Ovary (tissue), 7 donors: ENCODE measurements at regions not wholly inside any gene's neighbourhood (a gene's known extent, or its start where the extent isn't known, plus 50 kb on each side); places are given as distances from the start of the nearest gene placed in this dataset.

Experiments used
- DNase-seq, 5 donors: peaks; one replicate each; pipeline ENCODE4 v3.0.0-alpha.2; 2019 to 2020
- H3K27ac ChIP-seq, 2 donors: fragments of 200-600 bp; one replicate each; pipeline versions ENCODE4 v1.5.1 to v1.8.0; 2019 to 2022
- H3K27me3 ChIP-seq: fragments of 200-600 bp; one replicate; pipeline ENCODE4 v1.8.0; 2022
- H3K36me3 ChIP-seq: fragments of 200-600 bp; sonication (generic); one replicate; pipeline ENCODE4 v1.5.1; 2019
- H3K4me1 ChIP-seq: one replicate; pipeline ENCODE4 v1.8.1; 2013; ENCODE audit warnings: mild to moderate bottlenecking, moderate library complexity; ENCODE audit not compliant: insufficient read depth
- H3K4me3 ChIP-seq: fragments of 200-600 bp; sonication (generic); one replicate; pipeline ENCODE4 v1.5.1; 2017
- H3K9me3 ChIP-seq, 2 donors: fragments of 200-600 bp in 1 of 2; sonication (generic) in 1 of 2; one replicate each; pipeline versions ENCODE4 v1.5.1 to v1.8.1; 2013 to 2019; ENCODE audit warnings: mild to moderate bottlenecking in 1 of 2, moderate library complexity in 1 of 2
- CTCF ChIP-seq, 3 donors: fragments of 450-650 bp in 2 of 3; fragments of 200-600 bp in 1 of 3; IDR thresholded peaks; one replicate each; pipeline versions ENCODE4 v1.5.1 to v1.8.0; 2016 to 2022; ENCODE audit warnings: antibody characterized with exemption in 3 of 3, mild to moderate bottlenecking in 1 of 3
- EP300 ChIP-seq: sonication (generic); formaldehyde crosslinking; IDR thresholded peaks from one replicate; pipeline ENCODE4 v1.6.1; 2017; ENCODE audit warnings: antibody characterized with exemption
- POLR2A ChIP-seq: fragments of 450-650 bp; IDR thresholded peaks from one replicate; pipeline ENCODE4 v1.6.1; 2017; ENCODE audit warnings: antibody characterized with exemption, mild to moderate bottlenecking, moderate library complexity
- WGBS, 3 donors: extraction: QIAGEN DNeasy Blood & Tissue Kit in 1 of 3; methylation state at CpG; one replicate each; pipeline versions ENCODE4 v1.1.5 to v1.1.7; 2013 to 2017; 5-methylcytosine and 5-hydroxymethylcytosine counted together
- intact Hi-C, 4 donors: fragments of 100-400 bp; cut with DNase I; formaldehyde crosslinking; loops; one replicate each; pipeline versions ENCODE4 v1.11.0 to v1.15.1; 2022 to 2023
- donor health status: DM: no; HTN: no; CAD: no; lungs with moderate emphysema.
- donor health status: DM: no; HTN: no; CAD: no.
- donor health status: Bipolar disorder and iron deficiency.
- donor health status: DM: no; HTN: no; CAD: no.
- donor health status: DM: yes; HTN: yes; CAD: no.

DNA sequence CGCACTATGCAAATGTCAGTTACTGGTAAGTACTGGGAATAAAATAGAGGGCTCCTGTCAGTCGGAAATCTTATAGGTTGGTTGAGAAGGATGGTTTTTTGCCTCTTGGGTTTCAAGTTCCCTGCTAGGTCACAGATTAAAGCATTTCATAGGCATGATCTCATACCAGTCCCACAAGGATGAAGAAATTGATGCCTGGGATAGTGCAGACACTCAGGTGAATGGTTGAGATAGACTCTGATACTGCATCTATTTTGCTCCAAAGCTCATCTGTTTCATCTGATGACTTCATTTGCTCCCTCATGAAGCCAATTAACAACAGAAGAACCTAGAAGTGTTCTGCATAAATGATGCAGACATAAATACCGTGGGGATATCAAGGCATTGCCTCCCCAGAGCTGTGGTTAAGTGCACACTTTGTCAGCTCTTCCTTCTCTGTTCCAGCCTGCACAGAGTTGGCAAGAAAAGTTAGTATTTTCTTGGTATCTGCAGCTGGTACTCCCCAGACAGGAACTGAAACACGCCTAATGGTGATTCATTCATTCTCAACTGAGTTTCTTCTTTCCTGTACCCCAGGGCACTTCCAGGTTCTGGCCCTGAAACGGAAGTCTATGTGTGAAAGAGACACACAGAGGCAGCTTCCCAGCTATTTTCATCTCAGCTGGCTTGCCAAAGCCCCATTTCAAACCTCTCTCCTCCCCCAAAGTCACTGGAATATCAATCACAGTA, 418.3 kb upstream of the SALL1 start:
- WGBS, 3 donors: 73 to 81% (median 74%) methylated on average over 5 of the region's 5 CpGs
- Histone ChIP-seq H3K27ac (no peak overlapping the region), H3K9me3 (no peaks in the 10 kb centered on the region), H3K4me3 (no peak overlapping the region), H3K4me1 (no peaks in the 10 kb centered on the region), H3K36me3 (no peaks in the 10 kb centered on the region), H3K27me3 (no peaks in the 10 kb centered on the region)
- TF ChIP-seq CTCF (IDR thresholded peaks at IDR 0.05): no peak
- no peak for TF ChIP-seq POLR2A
- no peak for TF ChIP-seq EP300
- DNase-seq: no peak
- intact Hi-C loops: no loop called here

GRCh38 chr16:51567911-51568310, 416.8 kb upstream of the SALL1 start:
- WGBS, 3 donors: 22 to 31% (median 30%) methylated on average over 3 of the region's 3 CpGs

GRCh38 chr16:51565184-51565583, 414.1 kb upstream of the SALL1 start:
- no peaks in the 10 kb centered on the region for H3K4me1 ChIP-seq
- no peaks in the 10 kb centered on the region for H3K9me3 ChIP-seq
- intact Hi-C loops: no loop called here
- no peaks in the 10 kb centered on the region for H3K27me3 ChIP-seq
- DNase-seq: no peak
- H3K4me3 ChIP-seq: no peak overlapping the region
- no peaks in the 10 kb centered on the region for H3K36me3 ChIP-seq
- no peak overlapping the region for H3K27ac ChIP-seq
- no peak for TF ChIP-seq EP300
- TF ChIP-seq CTCF (IDR thresholded peaks at IDR 0.05): no peak
- TF ChIP-seq POLR2A: no peak
- 82 to 88% (median 86%) methylated on average over 4 of the region's 4 CpGs for WGBS, 3 donors

More at GRCh38 chr16:51567911-51568310, 416.8 kb upstream of the SALL1 start:
- TF ChIP-seq POLR2A (no peak), EP300 (no peak), CTCF (IDR thresholded peaks at IDR 0.05) (no peak)
- H3K4me3 ChIP-seq: no peak overlapping the region
- no peaks in the 10 kb centered on the region for H3K9me3 ChIP-seq
- no peaks in the 10 kb centered on the region for H3K4me1 ChIP-seq
- intact Hi-C loops: no loop called here
- H3K27ac ChIP-seq: no peak overlapping the region
- H3K36me3 ChIP-seq: no peaks in the 10 kb centered on the region
- no peaks in the 10 kb centered on the region for H3K27me3 ChIP-seq
- no peak for DNase-seq

- intact Hi-C loops: no loop called here
- H3K9me3 ChIP-seq: no peaks in the 10 kb centered on the region
- TF ChIP-seq CTCF (IDR thresholded peaks at IDR 0.05): no peak
- no peak for TF ChIP-seq POLR2A
- TF ChIP-seq EP300: no peak
- 80 to 86% (median 85%) methylated on average over 4 of the region's 4 CpGs for WGBS, 3 donors
- no peaks in the 10 kb centered on the region for H3K27me3 ChIP-seq
- no peak for DNase-seq
- no peak overlapping the region for H3K4me3 ChIP-seq
- no peaks in the 10 kb centered on the region for H3K4me1 ChIP-seq
- no peaks in the 10 kb centered on the region for H3K36me3 ChIP-seq
- no peak overlapping the region for H3K27ac ChIP-seq
Measured at GRCh38 chr16:51562891-51563290, 411.8 kb upstream of the SALL1 start.
